HTR-8/SVneo (cell line): ENCODE measurements at regions not wholly inside any gene's neighbourhood (a gene's known extent, or its start where the extent isn't known, plus 50 kb on each side); places are given as distances from the start of the nearest gene placed in this dataset.
"Not testable (repeated sequence)": the region's sequence is repeated elsewhere in the genome, so short reads cannot be mapped to it uniquely, and the experiment has no call there.

ENCODE experiments used
- DNase-seq: peaks from one replicate; pipeline ENCODE4 v3.0.0; 2011; ENCODE audit warnings: low spot score, mixed read lengths; ENCODE audit not compliant: insufficient read length
- FAIRE-seq: peaks from 2 replicates; lab custom pipeline; 2011; peaks lifted over from hg19 to GRCh38; lab: Jason Lieb, UNC

DNA sequence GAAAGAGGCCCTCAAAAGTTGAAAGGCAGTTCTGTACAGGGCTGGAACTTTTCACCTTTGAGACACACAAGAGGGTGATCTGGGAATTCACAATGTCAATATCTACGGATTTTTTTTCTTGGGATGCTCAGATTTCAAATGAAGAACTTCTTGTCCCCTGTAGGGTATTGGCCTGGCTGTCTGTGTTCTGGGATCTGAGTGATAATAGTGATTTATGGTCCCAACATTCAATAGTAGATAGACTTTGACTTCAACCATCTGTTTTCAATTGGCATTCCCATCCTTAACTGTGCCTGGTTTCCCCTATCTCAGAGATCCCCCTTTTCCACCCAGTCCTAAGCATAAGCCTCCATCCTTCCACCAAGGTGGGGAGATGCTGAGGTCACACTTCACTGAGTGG lies 274.1 kb downstream of the COG6 start:
- FAIRE-seq = no peak

DNA sequence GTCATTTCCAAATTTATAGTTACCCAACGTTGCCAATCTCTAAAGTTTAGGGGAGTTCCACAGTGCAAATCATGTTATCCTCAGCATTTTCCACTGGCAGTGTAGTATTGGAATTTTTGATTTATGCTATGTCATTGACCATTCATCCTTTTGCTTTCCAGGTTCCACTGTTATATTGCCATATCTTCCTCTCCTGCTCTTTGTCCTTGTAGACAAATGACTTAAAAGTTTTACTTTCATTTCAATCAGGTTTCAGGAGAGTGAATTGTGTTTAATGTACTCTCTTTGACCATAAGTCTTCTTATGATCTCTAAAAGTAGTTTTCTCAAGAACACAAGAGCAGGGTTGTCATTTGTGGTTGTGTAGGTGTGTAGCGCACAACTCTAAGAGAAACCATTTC lies 274.6 kb downstream of the COG6 start:
- FAIRE-seq = no peak

More for the DNA sequence above, 274.1 kb downstream of the COG6 start:
- no peak for DNase-seq

GRCh38 chr13:39930544-39931444 lies 275.3 kb downstream of the COG6 start:
- DNase-seq (no peak), FAIRE-seq (no peak)

More for the DNA sequence above, 274.6 kb downstream of the COG6 start:
- no peak for DNase-seq

- DNase-seq (no peak), FAIRE-seq (no peak)
These were observed 276.0 kb downstream of the COG6 start for GRCh38 chr13:39931505-39931904.

GRCh38 chr13:39932514-39932913 lies 277.1 kb downstream of the COG6 start:
- DNase-seq, FAIRE-seq: not testable (repeated sequence)

DNA sequence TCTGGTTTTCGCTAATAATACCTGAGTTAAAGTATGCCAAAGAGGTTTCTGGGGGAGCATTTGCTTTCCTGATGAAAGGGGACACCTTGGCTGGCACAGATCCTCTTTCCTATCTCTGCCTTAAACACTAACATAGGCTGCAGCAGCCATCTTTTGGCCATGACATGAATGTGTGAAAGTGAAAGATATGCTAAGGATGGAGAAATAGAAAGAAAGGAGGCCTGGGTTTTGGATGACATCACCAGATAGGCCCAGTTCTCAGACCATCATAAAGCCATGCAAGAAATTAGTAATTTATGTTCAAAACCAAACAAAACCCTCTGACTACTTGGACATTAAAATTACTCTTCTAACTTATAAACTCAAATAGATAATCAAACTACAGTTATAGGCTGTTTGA lies 279.7 kb downstream of the COG6 start:
- DNase-seq (no peak), FAIRE-seq (no peak)

DNA sequence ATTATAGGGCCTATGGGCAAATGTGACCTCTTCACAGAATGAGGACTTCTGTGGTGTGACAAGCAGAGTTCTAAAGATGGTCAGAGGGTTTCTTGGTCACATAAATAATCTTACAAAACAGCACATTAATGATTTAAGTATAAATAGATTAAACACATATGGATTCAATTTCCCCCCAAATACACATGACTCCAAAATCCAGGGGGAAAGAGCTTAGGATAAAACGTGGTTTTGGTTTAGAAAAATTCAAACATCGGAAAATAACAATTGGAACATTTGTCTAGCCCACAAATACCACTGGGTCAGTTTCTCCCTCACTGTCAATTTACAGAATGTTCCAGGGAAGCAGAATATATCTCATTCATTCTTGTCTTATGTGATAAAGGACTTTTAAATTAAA lies 283.1 kb downstream of the COG6 start:
- DNase-seq (no peak), FAIRE-seq (no peak)

DNA sequence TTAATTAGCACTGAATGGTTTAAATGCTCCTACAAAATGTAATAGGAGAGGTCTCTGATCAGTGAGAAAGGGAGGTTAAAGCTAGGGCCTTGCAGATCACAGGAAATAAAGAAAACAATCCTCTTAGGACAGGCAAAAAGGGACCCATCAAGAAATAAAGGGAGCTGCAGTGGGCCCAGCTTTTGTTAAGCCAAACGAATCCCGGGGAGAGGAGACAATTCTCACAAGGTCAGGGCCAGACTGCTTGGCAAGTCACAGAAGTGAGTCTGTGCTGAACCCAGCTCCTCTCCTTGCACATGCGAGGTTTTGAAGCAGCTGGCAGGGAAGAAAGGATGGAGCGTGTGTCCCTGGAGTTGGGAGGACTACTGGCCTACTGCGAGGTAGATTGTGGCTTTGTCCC lies 285.8 kb downstream of the COG6 start:
- DNase-seq = no peak
- FAIRE-seq = no peak

DNA sequence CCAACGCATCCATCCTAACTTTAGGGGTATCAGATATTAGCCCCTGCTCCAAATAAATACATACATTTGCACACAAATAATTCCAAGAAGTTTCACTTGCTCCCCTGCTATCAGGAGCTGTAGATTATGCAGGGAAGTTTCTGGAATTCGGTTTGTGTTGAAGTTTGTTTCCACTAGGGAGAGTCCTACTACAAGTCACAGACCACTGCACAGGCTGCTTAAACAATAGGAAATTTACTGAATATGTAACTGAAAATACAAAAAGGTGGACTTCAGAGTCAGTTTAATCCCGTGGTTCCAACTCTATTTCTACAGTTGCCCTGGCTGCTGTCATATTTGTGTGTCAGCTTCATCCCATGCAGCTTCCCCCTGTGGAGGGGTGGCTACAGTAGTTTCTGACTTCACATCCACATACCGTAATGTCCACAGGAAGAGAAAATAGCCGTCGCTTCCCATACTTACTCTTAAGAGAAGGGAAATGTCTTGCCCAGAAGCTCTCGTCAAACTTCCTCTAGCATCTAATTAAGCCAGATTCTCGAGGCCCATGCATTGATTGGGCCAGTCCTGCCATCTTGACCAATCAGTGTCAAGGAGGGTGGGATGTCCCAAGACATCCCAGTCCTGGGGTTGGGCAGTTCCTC lies 286.6 kb downstream of the COG6 start:
- FAIRE-seq (no peak), DNase-seq (no peak)

DNA sequence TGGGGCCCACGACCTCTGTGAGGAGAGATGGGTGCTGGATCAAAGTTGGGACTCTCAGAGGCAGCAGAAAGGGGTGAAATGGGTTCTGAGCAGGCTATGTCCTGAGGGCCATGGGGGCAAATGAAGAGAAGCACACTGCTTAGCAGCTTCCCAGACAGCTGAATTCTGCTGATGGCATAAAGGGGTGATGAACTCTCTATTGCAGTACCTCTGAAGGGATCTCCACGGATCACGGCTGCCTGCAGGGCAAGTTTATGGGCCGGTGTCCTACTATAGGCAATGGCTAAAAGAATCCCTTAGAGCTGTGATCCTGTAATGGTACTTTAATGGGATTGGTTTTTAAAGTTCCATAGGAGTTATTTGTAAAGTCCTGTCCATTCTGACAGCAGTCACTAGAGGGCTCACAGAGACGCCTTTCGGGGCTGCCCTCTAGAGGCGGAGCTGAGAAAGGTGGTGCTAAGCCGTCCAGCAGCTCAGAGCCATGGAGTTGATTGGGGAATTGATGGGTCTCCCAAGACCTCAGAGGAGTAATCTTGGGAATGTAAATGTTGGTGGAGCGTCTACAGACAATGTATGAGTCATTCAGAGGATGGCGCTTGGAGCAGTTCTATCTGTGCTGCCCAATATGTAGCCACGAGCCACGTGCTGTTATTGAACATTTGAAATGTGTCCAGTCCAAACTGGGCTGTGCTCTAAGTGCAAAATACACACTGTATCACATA lies 287.3 kb downstream of the COG6 start:
- FAIRE-seq = no peak
- peak; percentile 65 for DNase-seq

DNA sequence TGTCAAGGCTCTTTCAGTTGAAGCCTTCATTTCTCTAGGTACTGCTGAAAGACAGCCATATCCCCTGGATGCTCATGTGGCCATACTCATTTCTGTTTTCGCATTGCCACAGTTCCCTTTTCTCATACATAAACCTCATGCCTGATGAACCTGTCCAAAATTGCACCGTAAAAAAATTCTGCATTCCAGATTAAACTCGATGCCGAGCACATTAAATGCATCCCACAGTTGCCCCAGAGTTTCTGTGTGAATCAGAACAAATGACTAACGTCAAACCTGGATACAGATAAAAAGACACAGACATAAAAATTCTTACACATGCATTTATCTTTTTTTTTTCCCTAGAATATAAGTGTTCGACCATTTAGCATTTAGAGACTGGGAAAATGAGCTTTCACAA lies 288.2 kb downstream of the COG6 start:
- FAIRE-seq (no peak), DNase-seq (no peak)

- DNase-seq (no peak), FAIRE-seq (no peak)
These were observed 289.8 kb downstream of the COG6 start for GRCh38 chr13:39945226-39945625.

- no peak for FAIRE-seq
These were observed 291.3 kb downstream of the COG6 start for GRCh38 chr13:39946769-39947168.

DNA sequence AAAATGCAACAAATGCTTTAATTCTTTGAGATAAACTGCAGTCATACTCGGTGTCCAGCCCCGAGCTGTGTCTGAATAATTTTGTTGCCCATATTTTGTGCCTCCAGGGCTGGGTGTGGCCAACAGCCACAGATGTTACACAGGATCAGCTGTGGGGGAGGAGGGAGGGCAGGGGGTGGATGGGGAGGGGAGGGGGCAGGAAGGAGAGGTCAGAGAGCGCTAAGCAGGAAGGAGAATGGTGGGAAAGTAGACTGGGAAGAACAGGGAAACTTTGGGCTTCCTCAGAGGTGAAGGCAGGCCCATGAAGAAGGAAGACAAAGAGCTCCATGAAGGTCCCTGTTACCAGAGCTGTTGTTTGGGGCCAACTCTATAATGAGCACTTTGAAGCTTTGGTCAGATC lies 295.8 kb downstream of the COG6 start:
- FAIRE-seq (no peak), DNase-seq (no peak)

More at GRCh38 chr13:39946769-39947168, 291.3 kb downstream of the COG6 start:
- no peak for DNase-seq

DNA sequence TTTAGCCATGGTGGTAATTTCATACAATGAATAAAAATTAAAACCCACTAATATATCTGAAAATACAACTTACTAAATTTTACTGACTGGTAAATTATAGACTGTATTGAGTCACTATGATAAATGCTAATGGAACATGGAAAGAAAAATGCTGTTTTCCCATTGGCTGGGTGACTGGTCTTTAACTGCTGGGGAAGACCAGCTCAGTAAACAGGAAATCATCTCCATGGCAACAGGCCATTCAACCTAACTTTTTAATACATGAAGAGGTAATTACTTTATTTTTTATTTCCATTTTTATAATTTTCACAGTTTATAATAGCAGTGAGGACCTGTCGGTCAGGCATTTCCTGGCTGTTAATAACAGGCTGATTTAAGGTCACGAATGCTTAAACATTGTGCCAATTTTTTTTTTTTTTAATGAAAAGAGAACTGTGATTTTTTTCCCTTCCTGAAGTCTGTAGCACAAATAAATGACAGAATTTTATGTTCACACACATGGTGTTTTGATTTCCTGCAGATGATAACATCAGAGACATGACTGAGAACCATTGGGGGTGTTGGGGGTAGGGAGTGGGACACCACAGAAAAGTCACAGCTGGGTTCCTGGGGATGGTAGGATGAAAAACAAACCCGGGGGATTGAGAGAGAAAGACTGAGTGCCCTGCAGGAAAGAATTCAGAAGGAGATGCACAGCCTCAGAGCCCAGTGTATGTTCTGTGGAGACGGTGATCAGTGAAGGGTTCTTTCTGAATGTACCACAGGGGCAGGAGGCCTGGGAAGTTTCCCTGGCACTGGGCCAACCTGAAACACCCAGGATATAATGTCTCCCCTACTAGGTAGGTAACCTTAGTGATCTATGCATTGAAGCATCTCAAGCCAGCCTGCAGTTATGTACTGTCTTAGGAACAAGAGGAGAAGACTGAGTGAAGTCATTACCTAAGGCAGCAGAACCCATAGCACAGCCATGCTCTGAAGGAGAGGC lies 297.1 kb downstream of the COG6 start:
- DNase-seq = no peak
- FAIRE-seq = no peak

- no peak for DNase-seq
- FAIRE-seq = no peak
These were observed 299.0 kb downstream of the COG6 start for GRCh38 chr13:39954476-39954875.

GRCh38 chr13:39955560-39955959 lies 300.1 kb downstream of the COG6 start:
- no peak for FAIRE-seq

GRCh38 chr13:39956036-39956435 lies 300.6 kb downstream of the COG6 start:
- DNase-seq (no peak), FAIRE-seq (no peak)

More at GRCh38 chr13:39955560-39955959, 300.1 kb downstream of the COG6 start:
- no peak for DNase-seq

DNA sequence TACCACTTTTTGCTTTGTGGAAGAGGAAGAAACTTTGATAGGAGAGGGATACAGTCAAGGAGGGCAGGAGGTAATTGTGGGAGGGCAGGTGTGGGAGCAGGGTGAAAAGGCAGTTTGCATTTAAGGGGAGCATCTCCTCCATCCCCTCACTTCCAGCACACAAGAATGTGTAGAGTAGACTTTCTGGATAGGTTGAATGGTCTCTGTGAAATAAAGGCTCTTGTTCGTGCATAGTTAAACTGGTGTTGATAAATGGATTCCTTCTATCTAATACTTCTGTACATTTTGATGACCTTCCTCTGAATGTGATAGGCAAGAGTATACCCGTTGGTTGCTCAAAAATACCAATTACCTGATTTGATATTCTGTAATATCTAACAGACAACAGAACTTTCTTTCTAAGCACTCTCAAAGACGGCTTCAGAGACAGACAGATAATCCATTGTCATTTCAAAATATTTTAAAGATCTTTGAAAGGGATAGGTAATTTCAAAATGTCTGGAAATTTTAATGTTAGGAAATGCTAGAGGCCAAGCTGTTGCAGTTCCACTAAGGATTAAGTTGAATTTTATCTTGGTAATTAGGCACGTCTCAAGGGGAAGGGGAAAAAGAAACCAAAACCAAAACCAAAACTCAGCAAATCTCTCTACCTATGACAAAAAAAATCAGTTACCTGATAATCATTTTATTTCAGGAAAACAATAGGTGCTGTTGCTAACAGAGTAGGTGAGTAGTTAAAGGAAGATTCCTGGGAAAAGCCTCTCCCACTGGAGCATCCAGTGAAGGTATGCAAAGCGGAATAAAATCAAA lies 302.6 kb downstream of the COG6 start:
- no peak for DNase-seq
- no peak for FAIRE-seq
